NCI-H187 (cell line): ENCODE measurements at regions not wholly inside any gene's neighbourhood (a gene's known extent, or its start where the extent isn't known, plus 50 kb on each side); places are given as distances from the start of the nearest gene placed in this dataset.
"Not testable (repeated sequence)": the region's sequence is repeated elsewhere in the genome, so short reads cannot be mapped to it uniquely, and the experiment has no call there.

Experiments used
- DNase-seq, 2 experiments: peaks; one replicate each; lab custom pipeline; 2025; lab: John Stamatoyannopoulos, UW

DNA sequence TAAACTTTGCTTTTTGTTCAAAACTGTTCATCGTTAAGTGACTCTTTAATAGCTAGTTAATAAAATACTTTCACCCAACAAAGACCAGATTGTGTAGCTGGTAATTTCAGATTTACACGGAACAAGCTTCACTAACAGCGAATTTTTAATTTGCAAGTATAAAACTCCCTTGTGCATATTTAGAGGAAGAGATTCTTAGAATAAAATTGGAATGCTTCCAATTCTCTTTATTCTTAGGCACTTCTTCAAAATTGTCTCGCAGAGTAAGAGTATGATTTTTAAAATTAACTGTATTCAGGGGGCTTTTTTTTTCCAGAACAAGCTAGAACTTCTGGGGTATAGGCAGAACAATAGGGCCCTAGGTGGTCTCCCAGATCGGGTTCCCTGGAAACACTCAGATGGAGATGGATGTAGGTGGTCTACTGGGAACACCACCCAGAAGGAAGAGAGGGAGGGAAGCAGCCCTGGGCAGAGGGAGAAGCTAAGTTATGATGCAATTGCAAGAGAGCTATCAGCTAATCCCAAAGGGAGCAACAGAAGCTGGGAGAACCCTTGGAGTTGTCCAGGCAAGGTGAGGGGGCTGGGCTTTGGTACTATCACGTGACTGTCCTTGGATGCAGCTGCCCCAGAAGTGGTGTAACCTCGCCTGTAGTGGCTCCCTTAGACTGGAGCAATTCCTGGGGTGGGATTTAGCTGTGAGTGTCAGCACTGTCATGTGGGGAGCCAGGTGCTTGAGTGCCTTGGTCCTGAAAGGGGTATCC is 151.7 kb upstream of the ASB18 start:
- no peak for DNase-seq

GRCh38 chr2:236417150-236417549 is 152.5 kb upstream of the ACKR3 start:
- DNase-seq, result no peak

- no peak for DNase-seq
Observed at GRCh38 chr2:236430584-236430983, 139.0 kb upstream of the ACKR3 start.

GRCh38 chr2:236434593-236434992 is 135.0 kb upstream of the ACKR3 start:
- DNase-seq, result no peak

DNA sequence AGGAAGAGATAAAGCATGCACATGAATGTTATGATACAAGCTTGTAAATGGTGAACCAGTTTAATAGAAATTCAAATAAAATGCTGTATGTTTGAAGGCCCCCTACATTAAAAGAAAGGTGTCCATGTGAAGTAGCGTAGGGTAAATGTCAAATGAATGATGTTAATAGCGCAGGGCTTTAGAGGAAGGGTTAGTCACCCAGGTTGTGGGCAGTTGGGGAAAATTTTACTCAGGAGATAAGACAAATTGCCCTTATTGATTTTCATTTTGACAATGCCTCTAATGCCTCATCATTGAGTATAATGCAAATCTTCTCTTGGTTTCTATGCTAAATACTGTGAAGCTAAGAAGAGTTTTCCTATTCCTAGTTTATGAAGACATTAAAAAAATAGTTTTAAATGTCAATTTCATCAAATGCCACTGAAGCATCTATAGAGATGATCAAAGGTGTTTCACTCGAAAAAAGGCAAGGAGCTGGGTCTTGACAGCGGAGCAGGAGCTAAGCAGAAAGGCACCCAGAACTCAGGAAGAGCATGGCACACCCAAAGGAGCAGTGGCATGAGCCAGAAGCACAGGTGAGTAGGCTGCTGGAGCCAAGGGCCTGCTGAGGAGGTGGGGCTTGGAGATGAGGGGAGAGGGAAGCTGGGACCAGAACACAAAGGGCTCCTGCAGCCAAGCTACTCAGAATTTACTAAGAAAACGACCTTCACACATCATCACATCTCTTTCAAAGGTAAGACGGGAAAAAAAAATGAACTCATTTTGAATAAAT is 129.3 kb upstream of the ACKR3 start:
- no peak for DNase-seq

GRCh38 chr2:236444187-236444586 is 125.4 kb upstream of the ACKR3 start:
- DNase-seq, result no peak

DNA sequence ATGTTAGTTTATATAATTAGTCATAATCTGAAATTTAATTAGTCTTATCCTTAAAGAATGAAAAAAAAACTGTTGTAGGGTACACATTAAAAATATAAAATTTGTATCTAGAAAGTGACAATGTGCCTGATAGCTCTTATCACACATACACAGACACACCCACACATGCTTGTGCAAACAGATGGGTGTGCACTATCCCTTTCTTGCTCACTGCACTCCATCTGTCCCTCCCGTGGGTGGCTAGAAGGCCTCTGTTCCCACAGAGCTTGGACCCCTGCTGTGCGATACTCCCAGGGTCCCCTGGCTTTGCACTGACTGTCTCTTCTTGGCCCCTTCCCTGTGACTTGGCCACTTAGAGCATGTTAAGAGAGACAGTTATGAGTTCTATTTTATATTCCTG is 123.9 kb upstream of the ACKR3 start:
- DNase-seq, result no peak

- no peak for DNase-seq
Observed at GRCh38 chr2:236446521-236446920, 123.1 kb upstream of the ACKR3 start.

GRCh38 chr2:236449167-236449761 is 120.4 kb upstream of the ACKR3 start:
- DNase-seq, result no peak

- no peak for DNase-seq
Observed at GRCh38 chr2:236452238-236452637, 117.4 kb upstream of the ACKR3 start.

DNA sequence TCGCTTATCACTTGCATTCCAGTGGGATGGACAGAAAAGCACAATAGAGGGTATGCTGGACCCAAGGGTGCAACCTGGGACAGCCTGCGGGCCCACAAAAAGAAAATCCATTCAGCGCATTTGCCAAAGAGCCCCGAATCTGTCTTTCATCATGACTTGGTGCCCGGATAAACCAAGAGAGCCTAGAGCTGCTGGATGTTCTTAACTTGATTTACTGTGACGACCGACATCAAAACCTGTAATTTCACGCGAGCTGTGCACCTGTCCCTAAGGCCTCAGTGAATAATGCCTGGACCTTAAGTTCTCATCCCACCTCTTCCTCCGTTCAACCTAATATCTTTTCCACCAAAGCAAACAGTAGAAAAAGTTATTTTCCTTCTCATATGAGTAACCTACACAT is 115.5 kb upstream of the ACKR3 start:
- no peak for DNase-seq

- DNase-seq, result no peak
Observed at GRCh38 chr2:236459393-236459792, 110.2 kb upstream of the ACKR3 start.

- DNase-seq, result no peak
Observed at GRCh38 chr2:236464140-236464539, 105.5 kb upstream of the ACKR3 start.

DNA sequence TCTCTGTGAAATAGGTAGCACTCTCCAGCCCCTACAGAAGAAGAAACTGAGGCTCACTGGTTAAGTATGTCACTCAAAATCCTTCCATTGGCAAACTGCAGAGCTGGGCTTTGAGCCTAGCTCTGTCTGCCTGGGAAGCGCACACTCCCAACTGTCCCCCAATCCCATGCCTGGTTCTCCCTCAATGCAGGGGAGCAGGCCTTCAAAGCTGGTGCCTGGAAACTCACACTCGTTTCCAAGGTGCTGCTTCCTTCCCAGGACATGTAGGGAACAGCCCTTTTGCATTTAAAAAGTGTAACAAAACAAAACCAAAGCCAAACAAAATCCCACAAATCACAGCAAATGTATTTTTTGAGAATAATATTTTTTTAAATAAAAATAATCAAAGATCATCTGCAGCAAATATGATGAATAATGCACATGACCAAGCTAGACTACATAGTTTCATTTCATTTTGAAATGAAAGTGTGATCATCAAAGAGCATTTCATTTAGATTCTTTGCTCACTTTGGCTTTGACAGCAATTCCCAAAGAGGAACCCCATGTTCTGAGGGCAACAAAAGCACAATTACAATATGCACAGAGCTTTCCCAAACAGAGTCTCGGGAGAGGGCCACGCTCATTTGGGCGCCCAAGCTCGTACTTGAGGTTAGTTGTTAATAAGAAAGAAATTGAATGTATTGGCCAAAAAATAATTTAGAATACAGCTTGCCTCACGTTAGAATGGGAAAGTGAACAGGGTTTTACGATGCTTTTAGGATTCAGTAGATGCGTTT is 96.7 kb upstream of the ACKR3 start:
- no peak for DNase-seq

DNA sequence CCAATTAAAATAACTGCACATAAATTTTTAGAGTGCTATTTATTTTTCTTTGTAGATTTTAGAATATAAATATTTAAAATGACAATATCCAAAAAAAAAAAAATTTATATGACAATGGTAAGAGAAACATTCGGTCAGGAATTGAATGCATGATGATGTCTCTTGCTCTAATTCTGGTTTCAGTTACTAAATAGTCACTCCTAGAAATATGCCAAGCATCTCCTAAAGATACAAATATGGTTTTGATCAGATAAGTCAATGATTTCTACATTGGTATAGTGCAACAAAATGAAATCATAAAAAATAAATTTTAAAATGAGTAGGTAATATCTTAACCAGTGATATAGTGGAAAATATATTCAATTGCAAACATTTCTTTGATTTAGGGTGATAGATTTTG is 95.9 kb upstream of the ACKR3 start:
- DNase-seq, result no peak

DNA sequence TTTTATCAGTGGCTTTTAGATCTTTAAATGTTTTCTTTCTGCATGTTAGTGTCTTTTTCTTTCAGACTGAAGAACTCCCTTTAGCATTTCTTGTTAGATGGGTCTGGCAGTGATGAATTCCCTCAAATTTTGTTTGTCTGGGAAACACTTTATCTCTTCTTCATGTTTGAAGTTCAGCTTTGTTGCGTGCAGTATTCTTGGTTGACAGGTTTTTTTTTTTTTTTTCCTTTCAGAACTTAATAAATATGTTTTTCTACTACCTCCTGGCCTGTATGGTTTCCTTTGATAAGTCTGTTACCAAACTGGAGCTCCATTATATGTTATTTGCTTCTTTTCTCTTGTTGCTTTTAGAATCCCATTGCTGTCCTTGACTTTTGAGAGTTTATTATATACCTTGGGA is 89.8 kb upstream of the ACKR3 start:
- DNase-seq, result no peak

DNA sequence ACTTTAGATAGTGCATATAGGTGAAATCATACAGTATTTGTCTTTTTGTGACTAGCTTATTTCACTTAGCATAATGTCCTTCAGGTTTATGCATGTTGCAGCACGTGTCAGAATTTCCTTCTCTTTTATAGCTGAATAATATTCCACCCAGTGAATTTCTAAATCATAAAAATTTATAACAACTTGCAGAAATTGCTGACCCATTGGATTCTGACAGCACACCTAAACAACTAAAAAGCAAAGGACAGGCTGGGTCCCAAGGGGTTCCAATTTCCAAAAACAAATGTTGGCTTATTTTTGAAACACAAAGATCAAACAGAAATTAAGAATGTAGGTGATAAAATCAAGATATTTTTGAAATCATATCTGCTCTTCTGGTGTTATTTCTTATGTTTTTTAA is 86.5 kb upstream of the ACKR3 start:
- no peak for DNase-seq

DNA sequence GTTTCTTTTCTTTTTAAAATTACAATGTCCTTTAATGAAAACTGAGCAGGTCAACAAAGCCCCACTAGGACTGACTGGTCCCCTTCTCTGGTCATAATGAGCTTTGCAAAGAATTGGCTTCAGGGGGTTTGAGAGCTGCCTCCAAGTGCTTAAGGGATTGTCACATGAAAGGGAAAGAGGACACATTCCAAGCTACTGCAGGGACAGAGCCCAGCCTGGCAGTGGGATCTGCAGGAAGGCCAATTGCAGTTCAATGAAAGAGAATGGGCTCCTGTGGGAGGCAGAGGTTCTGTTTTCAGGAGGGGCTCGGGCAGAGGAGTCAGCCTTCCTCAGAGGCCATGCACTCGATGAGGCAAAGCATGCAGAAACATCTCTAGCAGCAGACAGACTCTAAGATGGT is 84.1 kb upstream of the ACKR3 start:
- no peak for DNase-seq

DNA sequence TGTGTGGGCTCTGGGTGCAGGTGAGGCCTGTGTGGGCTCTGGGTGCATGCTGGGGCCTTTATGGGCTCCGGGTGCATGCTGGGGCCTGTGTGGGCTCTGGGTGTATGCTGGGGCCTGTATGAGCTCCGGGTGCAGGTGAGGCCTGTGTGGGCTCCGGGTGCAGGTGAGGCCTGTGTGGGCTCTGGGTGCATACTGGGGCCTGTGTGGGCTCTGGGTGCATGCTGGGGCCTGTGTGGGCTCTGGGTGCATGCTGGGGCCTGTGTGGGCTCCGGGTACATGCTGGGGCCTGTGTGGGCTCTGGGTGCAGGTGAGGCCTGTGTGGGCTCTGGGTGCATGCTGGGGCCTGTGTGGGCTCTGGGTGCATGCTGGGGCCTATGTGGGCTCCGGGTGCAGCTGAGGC is 80.5 kb upstream of the ACKR3 start:
- not testable (repeated sequence) for DNase-seq

DNA sequence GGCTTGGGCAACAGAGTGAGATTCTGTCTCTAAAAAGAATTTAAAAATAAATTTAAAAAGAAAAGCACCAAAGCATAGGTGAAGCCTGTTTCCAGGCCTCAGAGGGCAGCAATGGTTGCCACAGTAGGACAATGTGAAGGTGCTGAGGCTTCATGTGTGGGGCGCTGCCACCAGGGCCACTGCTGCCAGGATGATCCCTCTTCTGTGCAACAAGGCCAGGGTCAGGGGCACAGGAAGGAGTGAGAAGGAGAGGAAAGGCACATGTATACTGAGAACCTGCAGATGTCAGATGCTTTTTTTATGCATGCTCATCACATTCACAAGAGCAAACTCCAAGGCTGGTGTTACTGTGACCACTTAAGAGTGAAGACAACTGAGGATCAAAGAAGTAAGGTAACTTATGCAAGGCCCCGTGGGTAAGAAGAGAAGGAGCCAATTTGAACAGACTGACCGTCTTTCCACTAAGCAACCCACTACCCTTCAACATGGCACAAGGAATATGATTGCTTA is 79.7 kb upstream of the ACKR3 start:
- DNase-seq, result no peak

DNA sequence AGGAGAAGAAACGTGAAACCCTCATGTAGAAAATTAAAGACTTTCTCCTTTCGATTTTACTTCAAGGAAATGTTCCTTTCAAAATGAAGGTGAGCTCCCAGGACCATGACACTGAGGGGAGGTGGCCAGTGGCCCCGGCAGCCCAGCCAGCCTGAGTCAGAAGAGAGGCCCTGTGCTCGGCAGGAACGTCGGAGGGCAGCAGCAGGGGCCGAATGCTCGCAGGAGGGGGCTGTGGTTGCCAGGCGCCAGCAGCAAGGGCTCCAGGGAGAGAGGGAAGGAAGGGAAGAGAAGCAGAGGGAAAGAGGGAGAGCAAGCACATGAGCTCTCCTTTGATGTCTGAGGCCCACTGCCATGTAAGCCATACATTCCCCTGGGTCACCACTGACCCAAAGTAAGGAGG is 73.3 kb upstream of the ACKR3 start:
- no peak for DNase-seq

DNA sequence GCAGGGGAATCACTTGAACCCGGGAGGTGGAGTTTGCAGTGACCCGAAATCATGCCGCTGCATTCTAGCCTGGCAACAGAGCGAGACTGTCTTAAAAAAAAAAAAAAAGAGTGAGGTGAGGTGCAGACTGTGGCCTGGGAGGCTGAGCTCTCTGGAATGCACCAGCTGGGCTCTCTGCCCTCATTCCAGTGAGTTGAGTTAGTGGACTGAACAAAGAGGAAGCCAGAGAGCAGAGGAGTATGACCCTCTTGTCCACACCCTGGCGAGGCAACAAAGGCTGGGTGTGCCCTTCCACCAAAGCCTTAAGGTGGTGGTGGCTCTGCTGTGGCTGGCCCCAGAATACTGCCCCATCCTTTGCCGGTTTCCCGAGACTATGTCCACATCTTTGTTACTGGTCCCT is 71.3 kb upstream of the ACKR3 start:
- DNase-seq, result no peak
